Activated CD8-positive, alpha-beta memory T cell treated with anti-CD3 and anti-CD28 coated beads, Interleukin-2, amount 10 ng/mL, durations not matched to agents 7 days and 5 days (primary cell): ENCODE measurements at regions not wholly inside any gene's neighbourhood (a gene's known extent, or its start where the extent isn't known, plus 50 kb on each side); places are given as distances from the start of the nearest gene placed in this dataset.

Experiments used
- ATAC-seq: fragments of 150-1000 bp; cut with Tn5 transposase; one replicate; pipeline ENCODE4 v1.10.0; 2021; ENCODE audit warnings: moderate library complexity
- CTCF ChIA-PET: fragments of 350-600 bp; sonication (Branson Sonifier 250); formaldehyde crosslinking; loops from one replicate; lab custom pipeline; 2021; ENCODE audit warnings: antibody characterized with exemption; lab: Charles Lee
- DNase-seq: peaks from one replicate; pipeline ENCODE4 v3.0.0-alpha.2; 2020
- H3K27ac Mint-ChIP-seq: one replicate; pipeline ENCODE4 v1.8.0; 2021; ENCODE audit warnings: mild to moderate bottlenecking, mixed read lengths
- H3K27me3 Mint-ChIP-seq: one replicate; pipeline ENCODE4 v1.8.0; 2021; ENCODE audit warnings: mixed read lengths
- H3K36me3 Mint-ChIP-seq: one replicate; pipeline ENCODE4 v1.8.0; 2021; ENCODE audit warnings: mild to moderate bottlenecking, mixed read lengths
- H3K4me1 Mint-ChIP-seq: one replicate; pipeline ENCODE4 v1.8.0; 2021; ENCODE audit warnings: mixed read lengths
- H3K4me3 Mint-ChIP-seq: one replicate; pipeline ENCODE4 v1.8.0; 2021; ENCODE audit warnings: mild to moderate bottlenecking, moderate library complexity, mixed read lengths
- H3K9me3 Mint-ChIP-seq: one replicate; pipeline ENCODE4 v1.8.0; 2022; ENCODE audit warnings: low read depth, mixed read lengths

GRCh38 chr11:100550298-100550697 is 136.8 kb upstream of the ARHGAP42 start:
- no peaks in the 10 kb centered on the region for H3K36me3 Mint-ChIP-seq
- no peaks in the 10 kb centered on the region for H3K4me1 Mint-ChIP-seq
- H3K27me3 Mint-ChIP-seq: no peaks in the 10 kb centered on the region
- H3K4me3 Mint-ChIP-seq: no peak overlapping the region
- DNase-seq: no peak
- no peak overlapping the region for H3K27ac Mint-ChIP-seq
- CTCF ChIA-PET: no interaction called here
- no peak for ATAC-seq
- H3K9me3 Mint-ChIP-seq: peaks cover 2% of the 10 kb centered on the region

DNA sequence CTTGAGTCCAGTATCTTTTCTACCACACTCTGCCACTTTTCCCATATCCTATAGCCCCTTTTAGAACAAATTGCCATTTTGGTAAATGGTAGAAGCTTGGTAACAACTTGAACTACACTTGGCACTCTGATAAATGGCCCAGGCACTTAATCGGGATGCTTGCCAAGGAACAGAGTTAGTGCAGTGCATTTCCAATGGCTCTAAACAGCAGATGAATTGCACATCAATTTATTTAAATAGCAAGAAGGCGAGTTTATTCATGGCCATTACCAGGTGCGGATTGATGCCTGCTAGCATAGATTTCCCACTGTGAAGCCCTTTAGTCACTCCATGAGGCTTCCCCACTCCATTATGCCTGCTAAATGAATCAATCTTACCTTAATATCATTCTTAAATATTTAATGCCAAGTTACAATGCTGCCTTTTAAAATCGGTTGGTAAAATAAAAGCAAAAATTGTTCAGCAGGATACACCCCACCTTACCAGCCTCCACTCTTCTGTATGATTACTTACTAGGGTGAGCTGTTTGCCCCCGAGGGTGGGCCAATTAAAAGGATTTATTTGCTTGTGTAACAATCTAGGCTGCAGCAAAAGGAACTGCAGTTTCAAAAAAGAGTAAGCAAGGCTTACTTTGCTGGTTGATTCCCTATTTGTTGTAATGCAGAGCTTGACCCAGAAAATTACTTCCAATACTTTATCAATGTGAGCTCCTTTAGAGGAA is 136.0 kb upstream of the ARHGAP42 start:
- Mint-ChIP-seq H3K9me3 (peaks cover 2% of the 10 kb centered on the region), H3K27me3 (no peaks in the 10 kb centered on the region), H3K36me3 (no peaks in the 10 kb centered on the region), H3K4me3 (no peak overlapping the region), H3K4me1 (no peaks in the 10 kb centered on the region), H3K27ac (no peak overlapping the region)
- DNase-seq (no peak), ATAC-seq (no peak)
- CTCF ChIA-PET: no interaction called here

DNA sequence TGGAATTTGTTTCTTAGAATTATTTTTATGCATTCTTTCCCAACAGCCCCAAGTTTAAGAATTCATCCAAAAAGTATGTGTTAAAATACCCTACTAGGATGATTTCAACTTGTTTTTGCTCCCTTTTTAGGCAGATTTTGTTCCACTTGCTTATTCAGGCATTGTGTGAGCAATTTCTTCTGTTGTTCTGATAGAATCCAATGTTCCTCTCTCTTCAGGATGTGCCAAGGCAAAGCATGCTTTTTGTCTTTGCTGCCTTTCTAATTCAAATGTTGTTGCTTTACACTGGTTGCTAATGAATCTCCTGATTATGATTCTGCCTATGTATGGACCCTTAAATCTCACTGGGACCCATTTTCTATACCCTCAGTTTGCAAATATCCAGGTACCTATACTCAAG is 131.2 kb upstream of the ARHGAP42 start:
- H3K27ac Mint-ChIP-seq: no peak overlapping the region
- ATAC-seq (no peak), DNase-seq (no peak)
- H3K9me3 Mint-ChIP-seq: peaks cover 2% of the 10 kb centered on the region
- H3K27me3 Mint-ChIP-seq: peaks cover 2% of the 10 kb centered on the region
- CTCF ChIA-PET: no interaction called here
- H3K36me3 Mint-ChIP-seq: no peaks in the 10 kb centered on the region
- no peak overlapping the region for H3K4me3 Mint-ChIP-seq
- H3K4me1 Mint-ChIP-seq: no peaks in the 10 kb centered on the region

DNA sequence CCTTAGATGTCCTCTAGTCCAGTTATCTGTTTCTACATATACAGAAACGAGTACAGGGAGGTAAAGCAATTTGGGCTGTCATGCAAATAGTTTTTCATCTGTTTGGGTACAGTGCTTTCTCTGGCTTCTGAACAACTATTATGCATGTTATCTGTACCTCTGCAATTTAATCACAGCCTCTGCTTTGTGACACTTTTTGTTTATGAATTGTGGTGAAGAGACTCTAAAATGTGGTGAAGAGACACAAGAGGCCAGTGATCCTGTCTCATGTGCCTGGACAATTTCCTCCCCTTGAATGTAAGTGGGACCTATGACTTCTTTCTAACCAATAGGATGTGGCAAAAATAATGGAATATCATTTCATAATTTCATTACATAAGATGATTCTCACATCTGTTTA is 130.3 kb upstream of the ARHGAP42 start:
- peaks cover 2% of the 10 kb centered on the region for H3K27me3 Mint-ChIP-seq
- DNase-seq: no peak
- no peak overlapping the region for H3K4me3 Mint-ChIP-seq
- no peak for ATAC-seq
- H3K4me1 Mint-ChIP-seq: no peaks in the 10 kb centered on the region
- H3K36me3 Mint-ChIP-seq: no peaks in the 10 kb centered on the region
- peaks cover 2% of the 10 kb centered on the region for H3K9me3 Mint-ChIP-seq
- CTCF ChIA-PET: no interaction called here
- H3K27ac Mint-ChIP-seq: no peak overlapping the region

DNA sequence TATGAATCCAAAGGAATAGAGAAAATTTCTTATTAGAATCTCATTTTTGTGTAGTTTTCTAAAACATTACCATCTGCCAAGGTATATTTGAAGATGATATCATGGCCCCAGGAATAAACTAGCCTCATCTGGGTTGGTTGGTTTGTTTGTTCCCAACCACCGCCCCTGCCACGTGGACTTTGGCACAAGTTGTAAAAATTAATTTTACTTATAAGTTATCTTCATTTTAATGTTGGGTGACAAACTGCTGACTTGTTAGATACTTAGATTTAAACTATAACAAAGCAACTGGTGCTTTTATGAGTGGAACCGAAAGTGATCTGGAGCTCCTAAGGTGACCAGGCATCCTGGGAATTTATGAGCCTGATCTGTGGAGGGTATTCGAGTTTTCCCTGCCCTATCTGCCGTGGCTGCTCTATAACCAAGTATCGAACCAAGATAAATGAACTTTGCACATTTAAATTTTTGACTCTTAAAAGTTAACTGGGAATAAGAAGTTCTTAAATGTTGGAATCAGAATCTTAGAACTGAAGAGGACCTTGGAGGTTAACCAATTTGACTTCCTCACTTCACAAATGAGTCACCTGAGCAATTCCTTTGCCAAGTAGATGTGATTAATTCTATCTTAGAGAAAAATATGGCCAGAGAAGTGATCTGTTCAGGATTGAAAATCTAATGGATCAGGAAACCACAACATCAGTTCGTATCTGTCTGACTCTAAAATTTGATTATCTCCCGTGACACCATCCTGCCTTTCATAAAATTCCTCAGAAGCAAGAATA is 129.1 kb upstream of the ARHGAP42 start:
- no peaks in the 10 kb centered on the region for H3K36me3 Mint-ChIP-seq
- DNase-seq (no peak), ATAC-seq (no peak)
- CTCF ChIA-PET: no interaction called here
- H3K27me3 Mint-ChIP-seq: peaks cover 2% of the 10 kb centered on the region
- no peaks in the 10 kb centered on the region for H3K9me3 Mint-ChIP-seq
- H3K27ac Mint-ChIP-seq: no peak overlapping the region
- no peak overlapping the region for H3K4me3 Mint-ChIP-seq
- no peaks in the 10 kb centered on the region for H3K4me1 Mint-ChIP-seq

GRCh38 chr11:100560606-100561005 is 126.5 kb upstream of the ARHGAP42 start:
- CTCF ChIA-PET: no interaction called here
- no peaks in the 10 kb centered on the region for H3K4me1 Mint-ChIP-seq
- H3K27ac Mint-ChIP-seq: no peak overlapping the region
- DNase-seq: no peak
- H3K4me3 Mint-ChIP-seq: no peak overlapping the region
- H3K9me3 Mint-ChIP-seq: peaks cover 1% of the 10 kb centered on the region
- peaks cover 2% of the 10 kb centered on the region for H3K27me3 Mint-ChIP-seq
- ATAC-seq: no peak
- H3K36me3 Mint-ChIP-seq: no peaks in the 10 kb centered on the region

- Mint-ChIP-seq H3K9me3 (peaks cover 1% of the 10 kb centered on the region), H3K4me3 (no peak overlapping the region), H3K27ac (no peak overlapping the region), H3K27me3 (peaks cover 2% of the 10 kb centered on the region), H3K4me1 (no peaks in the 10 kb centered on the region), H3K36me3 (no peaks in the 10 kb centered on the region)
- DNase-seq (no peak), ATAC-seq (no peak)
- CTCF ChIA-PET: no interaction called here
Observed at GRCh38 chr11:100561323-100561722, 125.8 kb upstream of the ARHGAP42 start.

- no peaks in the 10 kb centered on the region for H3K36me3 Mint-ChIP-seq
- no peaks in the 10 kb centered on the region for H3K4me1 Mint-ChIP-seq
- peaks cover 2% of the 10 kb centered on the region for H3K27me3 Mint-ChIP-seq
- DNase-seq (no peak), ATAC-seq (no peak)
- CTCF ChIA-PET: no interaction called here
- peaks cover 1% of the 10 kb centered on the region for H3K9me3 Mint-ChIP-seq
- no peak overlapping the region for H3K4me3 Mint-ChIP-seq
- H3K27ac Mint-ChIP-seq: no peak overlapping the region
Observed at GRCh38 chr11:100562128-100562527, 125.0 kb upstream of the ARHGAP42 start.

- no peak for DNase-seq
- peaks cover 2% of the 10 kb centered on the region for H3K27me3 Mint-ChIP-seq
- no peaks in the 10 kb centered on the region for H3K36me3 Mint-ChIP-seq
- no peak for ATAC-seq
- no peak overlapping the region for H3K4me3 Mint-ChIP-seq
- no peaks in the 10 kb centered on the region for H3K4me1 Mint-ChIP-seq
- peaks cover 1% of the 10 kb centered on the region for H3K9me3 Mint-ChIP-seq
- H3K27ac Mint-ChIP-seq: no peak overlapping the region
- CTCF ChIA-PET: no interaction called here
Observed at GRCh38 chr11:100563541-100564280, 123.4 kb upstream of the ARHGAP42 start.

- Mint-ChIP-seq H3K4me1 (no peaks in the 10 kb centered on the region), H3K4me3 (no peak overlapping the region), H3K27ac (no peak overlapping the region), H3K9me3 (no peaks in the 10 kb centered on the region), H3K36me3 (no peaks in the 10 kb centered on the region), H3K27me3 (no peaks in the 10 kb centered on the region)
- ATAC-seq: no peak
- CTCF ChIA-PET: no interaction called here
- no peak for DNase-seq
Observed at GRCh38 chr11:100573911-100574513, 113.1 kb upstream of the ARHGAP42 start.

DNA sequence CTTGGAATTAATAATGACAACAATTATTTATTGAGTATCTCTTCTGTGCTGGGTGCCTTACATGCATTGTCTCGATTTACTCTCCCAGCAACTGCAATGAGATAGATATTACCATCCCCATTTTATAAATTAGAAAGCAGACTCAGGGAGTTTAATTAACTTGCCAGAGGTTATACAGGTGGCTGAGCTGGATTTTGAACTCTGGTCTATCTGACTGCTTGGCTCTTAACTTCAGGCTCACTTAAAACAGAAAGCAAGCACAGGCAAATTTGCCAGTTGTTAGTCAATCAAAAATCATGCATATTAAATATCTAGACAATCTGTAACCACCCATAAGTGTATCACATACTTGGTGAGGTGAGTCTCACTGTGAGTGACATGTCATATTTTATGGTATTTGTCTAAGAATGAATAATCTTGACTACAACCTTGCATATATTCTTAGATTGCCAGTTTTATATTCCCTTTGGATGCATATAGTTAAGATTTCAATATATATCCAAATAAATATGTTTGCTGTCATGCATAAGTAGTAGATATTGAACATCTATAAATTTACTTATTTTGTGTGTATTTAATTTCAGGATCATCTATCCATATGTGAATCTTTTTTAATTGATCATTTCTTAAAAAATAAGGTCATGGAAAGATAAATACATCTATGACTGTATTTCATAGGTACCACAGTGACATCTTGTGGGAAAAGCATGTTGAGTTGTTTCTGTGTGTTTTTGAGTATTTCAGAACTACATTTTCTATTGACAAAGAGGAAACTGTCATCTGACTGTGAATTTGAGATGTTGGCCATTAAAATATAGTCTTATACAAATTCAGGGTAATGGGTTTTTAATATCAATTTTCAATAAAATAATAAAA is 112.0 kb upstream of the ARHGAP42 start:
- CTCF ChIA-PET: no interaction called here
- H3K27me3 Mint-ChIP-seq: no peaks in the 10 kb centered on the region
- no peak for ATAC-seq
- no peaks in the 10 kb centered on the region for H3K36me3 Mint-ChIP-seq
- H3K4me3 Mint-ChIP-seq: no peak overlapping the region
- no peak for DNase-seq
- no peaks in the 10 kb centered on the region for H3K4me1 Mint-ChIP-seq
- no peaks in the 10 kb centered on the region for H3K9me3 Mint-ChIP-seq
- no peak overlapping the region for H3K27ac Mint-ChIP-seq

GRCh38 chr11:100575860-100576717 is 111.0 kb upstream of the ARHGAP42 start:
- no peak for DNase-seq
- Mint-ChIP-seq H3K27me3 (no peaks in the 10 kb centered on the region), H3K4me1 (no peaks in the 10 kb centered on the region), H3K9me3 (no peaks in the 10 kb centered on the region), H3K36me3 (no peaks in the 10 kb centered on the region), H3K27ac (no peak overlapping the region), H3K4me3 (no peak overlapping the region)
- no peak for ATAC-seq
- CTCF ChIA-PET: interaction anchor here (0.8 to 1.1 kb wide), 2 partner anchors 350 to 356 kb away, joined by 3 to 6 read pairs; no protein-coding TSS in a partner anchor
